Panc1 (cell line): ENCODE measurements at regions not wholly inside any gene's neighbourhood (a gene's known extent, or its start where the extent isn't known, plus 50 kb on each side); places are given as distances from the start of the nearest gene placed in this dataset.

Experiments used
- ATAC-seq: fragments of 200-7000 bp; cut with Tn5 transposase; 2 replicates; pipeline ENCODE4 v1.9.1; 2020; ENCODE audit warnings: mild to moderate bottlenecking, moderate library complexity
- BruUV-seq: library from RNA; stranded (reverse); fragments of 400-500 nt; replicated peaks from 2 replicates; lab custom pipeline; 2021; lab: Mats Ljungman, UMichigan
- CTCF ChIA-PET: fragments of 300-600 bp; sonication (Branson Sonifier 250); formaldehyde crosslinking; loops from one replicate; lab custom pipeline; 2022; ENCODE audit warnings: antibody characterized with exemption; lab: Charles Lee
- POLR2A ChIA-PET: fragments of 300-600 bp; sonication (Branson Sonifier 250); formaldehyde crosslinking; loops from one replicate; lab custom pipeline; 2022; ENCODE audit warnings: antibody characterized with exemption; lab: Charles Lee
- DNase-seq: peaks from one replicate; pipeline ENCODE4 v3.0.0-alpha.2; 2010; ENCODE audit warnings: low read depth, low spot score
- H3K27ac ChIP-seq: 2 replicates; pipeline ENCODE4 v1.5.1; 2011; ENCODE audit warnings: mild to moderate bottlenecking, low read length, inconsistent platforms
- H3K27me3 ChIP-seq: fragments of 200-500 bp; sonication (Bioruptor generic); 2 replicates; pipeline ENCODE4 v1.6.0; 2014; ENCODE audit warnings: low read length, inconsistent platforms; ENCODE audit not compliant: control insufficient read depth, insufficient read depth
- H3K36me3 ChIP-seq: fragments of 200-500 bp; sonication (Bioruptor generic); 2 replicates; pipeline ENCODE4 v1.5.1; 2014; ENCODE audit warnings: inconsistent platforms, mild to moderate bottlenecking, low read length, moderate library complexity; ENCODE audit not compliant: control insufficient read depth, insufficient read depth
- H3K4me1 ChIP-seq: 2 replicates; pipeline ENCODE4 v1.5.1; 2011; ENCODE audit warnings: inconsistent platforms, mild to moderate bottlenecking, low read length, moderate library complexity; ENCODE audit not compliant: control insufficient read depth, insufficient read depth
- H3K4me3 ChIP-seq, 2 experiments: 2 replicates each; pipeline ENCODE4 v1.5.1; 2011 to 2012; ENCODE audit warnings: low read depth in 2 of 2, low read length in 2 of 2, mild to moderate bottlenecking in 2 of 2, inconsistent platforms in 1 of 2, moderate library complexity in 1 of 2
- H3K9me3 ChIP-seq: fragments of 200-500 bp; sonication (Bioruptor generic); 2 replicates; pipeline ENCODE4 v1.5.1; 2014; ENCODE audit warnings: low read depth, mild to moderate bottlenecking, inconsistent platforms, low read length, moderate library complexity; ENCODE audit not compliant: control insufficient read depth, insufficient read depth
- CTCF ChIP-seq: fragments of 450-650 bp; IDR thresholded peaks from 2 replicates; pipeline ENCODE4 v1.5.1; 2017; ENCODE audit warnings: mild to moderate bottlenecking
- POLR2AphosphoS5 ChIP-seq: IDR thresholded peaks from 2 replicates; pipeline ENCODE4 v1.6.1; 2012; ENCODE audit warnings: mild to moderate bottlenecking, low read depth, low read length, moderate library complexity
- REST ChIP-seq, 2 experiments: IDR thresholded peaks; 2 replicates each; pipeline ENCODE4 v1.6.1; 2011 to 2012; ENCODE audit warnings: low read depth in 2 of 2, control low read depth in 1 of 2, low read length in 1 of 2, mild to moderate bottlenecking in 1 of 2, moderate library complexity in 1 of 2; ENCODE audit not compliant: insufficient read depth in 1 of 2
- SIN3A ChIP-seq: IDR thresholded peaks from 2 replicates; pipeline ENCODE4 v1.6.1; 2012; ENCODE audit warnings: low read depth, mild to moderate bottlenecking, low read length, moderate library complexity, borderline replicate concordance; ENCODE audit not compliant: insufficient read depth
- TCF7L2 ChIP-seq: IDR thresholded peaks from 2 replicates; pipeline ENCODE4 v1.6.1; 2011; ENCODE audit warnings: mild to moderate bottlenecking, low read depth, low read length, inconsistent platforms
- in situ Hi-C: cut with HindIII; loops from 2 replicates; pipeline ENCODE4 v1.10.0; 2016; ENCODE audit warnings: low sequenced_read_pairs, low pct_unique_long_range_greater_than_20kb
- intact Hi-C: fragments of 100-400 bp; cut with micrococcal nuclease; formaldehyde crosslinking; loops from one replicate; pipeline ENCODE4 v1.10.0; 2022; ENCODE audit not compliant: unreplicated experiment

- POLR2A ChIA-PET = no interaction called here
- no peaks in the 10 kb centered on the region for H3K9me3 ChIP-seq
- no peak overlapping the region for H3K27ac ChIP-seq
- intact Hi-C loops (no loop called here), in situ Hi-C loops (no loop called here)
- H3K4me1 ChIP-seq = no peaks in the 10 kb centered on the region; the same call in 1 of the 2 replicates
- no peak for TF ChIP-seq REST (IDR thresholded peaks at IDR 0.05; ENCODE audit: insufficient read depth in 1 of 2, low read depth in 2 of 2, low read length in 1 of 2)
- no peaks in the 10 kb centered on the region for H3K36me3 ChIP-seq
- DNase-seq (no peak), ATAC-seq (no peak)
- no peaks in the 10 kb centered on the region for H3K27me3 ChIP-seq
- H3K4me3 ChIP-seq = no peak overlapping the region
- CTCF ChIA-PET = no interaction called here
- BruUV-seq = no TSS peak
Observed at GRCh38 chr10:3395041-3395440, 222.5 kb upstream of the PITRM1 start.

DNA sequence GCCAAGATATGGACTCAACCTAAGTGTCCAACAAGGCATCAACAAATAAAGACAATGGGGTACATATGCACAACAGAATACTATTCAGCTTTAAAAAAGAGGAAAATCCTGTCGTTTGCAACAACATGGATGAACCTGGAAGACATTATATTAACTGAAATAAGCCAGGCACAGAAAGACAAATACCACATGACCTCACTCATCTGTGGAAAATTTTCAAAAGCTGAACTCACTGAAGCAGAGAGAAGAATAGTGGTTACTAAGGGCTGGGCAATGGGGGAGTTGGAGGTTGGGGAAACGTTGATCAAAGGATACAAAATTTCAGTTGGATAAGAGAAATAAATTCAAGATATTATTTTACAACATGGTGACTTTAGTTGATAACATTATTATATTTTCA is 221.4 kb upstream of the PITRM1 start:
- POLR2A ChIA-PET = interaction anchor here (0.7 kb wide), 1 partner anchor 459 kb away, joined by 5 read pairs; no protein-coding TSS in a partner anchor
- intact Hi-C loops = no loop called here

More for the DNA sequence above, 221.4 kb upstream of the PITRM1 start:
- Histone ChIP-seq H3K9me3 (no peaks in the 10 kb centered on the region), H3K4me3 (no peak overlapping the region), H3K27me3 (no peaks in the 10 kb centered on the region), H3K4me1 (no peaks in the 10 kb centered on the region; the same call in 1 of the 2 replicates), H3K36me3 (no peaks in the 10 kb centered on the region), H3K27ac (no peak overlapping the region)
- no TSS peak for BruUV-seq
- DNase-seq (no peak), ATAC-seq (no peak)
- TF ChIP-seq SIN3A = no peak
- no peak for TF ChIP-seq REST (IDR thresholded peaks at IDR 0.05; ENCODE audit: insufficient read depth in 1 of 2, low read depth in 2 of 2, low read length in 1 of 2)
- TF ChIP-seq POLR2AphosphoS5 = no peak
- no peak for TF ChIP-seq CTCF
- no peak for TF ChIP-seq TCF7L2
- in situ Hi-C loops = no loop called here
- CTCF ChIA-PET = no interaction called here
